ENCODE measurements at regions not wholly inside any gene's neighbourhood (a gene's known extent, or its start where the extent isn't known, plus 50 kb on each side); places are given as distances from the start of the nearest gene placed in this dataset.
A peak's percentile ranks its signal among the peaks of the same experiment; 100 is the strongest.

GRCh38 chr1:14474856-14475255 is 123.6 kb upstream of the KAZN start:
- no peaks in the 10 kb centered on the region for H3K79me1 ChIP-seq (ENCODE audit: low read length)
- H3K9ac ChIP-seq (ENCODE audit: low read length): no peak overlapping the region
- H3K18ac ChIP-seq (ENCODE audit: low read length): no peak overlapping the region
- H2BK5ac ChIP-seq (ENCODE audit: low read length): no peak overlapping the region
- H2AK5ac ChIP-seq (ENCODE audit: low read length): no peak overlapping the region
- no peak overlapping the region for H4K8ac ChIP-seq (ENCODE audit: low read depth, low read length)
- H3K79me2 ChIP-seq (ENCODE audit: control insufficient read depth, insufficient read depth, low read length): no peaks in the 10 kb centered on the region
- H3K4me2 ChIP-seq (ENCODE audit: low read length): no peak overlapping the region
- H3K27me3 ChIP-seq (ENCODE audit: insufficient read depth, low read length, poor library complexity): no peaks in the 10 kb centered on the region
- DNase-seq: no peak
- H3K4me1 ChIP-seq (ENCODE audit: control insufficient read depth, low read depth, low read length): no peaks in the 10 kb centered on the region
- no peak overlapping the region for H2BK120ac ChIP-seq (ENCODE audit: low read depth, low read length)
- H3K27ac ChIP-seq (ENCODE audit: low read depth, low read length): no peak overlapping the region
- H3K56ac ChIP-seq (ENCODE audit: low read length): no peak overlapping the region
- WGBS (ENCODE audit: extremely low coverage, insufficient coverage, low lambda C conversion rate): 100% methylated on average over 1 of the region's 1 CpG
- H2BK15ac ChIP-seq (replicated peaks; ENCODE audit: low read depth): no peak overlapping the region
- no peak overlapping the region for H3K4me3 ChIP-seq (ENCODE audit: low read length)
- H3K23ac ChIP-seq (ENCODE audit: low read length): no peak overlapping the region
- H3K36me3 ChIP-seq (ENCODE audit: control insufficient read depth, insufficient read depth, low read length): no peaks in the 10 kb centered on the region
- H3K4ac ChIP-seq (ENCODE audit: low read depth, low read length): no peak overlapping the region
- no peak overlapping the region for H4K5ac ChIP-seq (ENCODE audit: low read length)

- Histone ChIP-seq H3K36me3 (ENCODE audit: control insufficient read depth, insufficient read depth, low read length) (no peaks in the 10 kb centered on the region), H3K79me2 (ENCODE audit: control insufficient read depth, insufficient read depth, low read length) (no peaks in the 10 kb centered on the region), H3K56ac (ENCODE audit: low read length) (no peak overlapping the region), H3K4me1 (ENCODE audit: control insufficient read depth, low read depth, low read length) (no peaks in the 10 kb centered on the region), H2BK5ac (ENCODE audit: low read length) (no peak overlapping the region), H2AK5ac (ENCODE audit: low read length) (no peak overlapping the region), H3K4me2 (ENCODE audit: low read length) (no peak overlapping the region), H3K27ac (ENCODE audit: low read depth, low read length) (no peak overlapping the region), H3K4ac (ENCODE audit: low read depth, low read length) (no peak overlapping the region), H2BK15ac (replicated peaks; ENCODE audit: low read depth) (no peak overlapping the region), H3K4me3 (ENCODE audit: low read length) (no peak overlapping the region), H4K8ac (ENCODE audit: low read depth, low read length) (no peak overlapping the region), H4K5ac (ENCODE audit: low read length) (no peak overlapping the region), H3K27me3 (ENCODE audit: insufficient read depth, low read length, poor library complexity) (no peaks in the 10 kb centered on the region), H3K23ac (ENCODE audit: low read length) (no peak overlapping the region), H3K9ac (ENCODE audit: low read length) (no peak overlapping the region), H2BK120ac (ENCODE audit: low read depth, low read length) (no peak overlapping the region), H3K79me1 (ENCODE audit: low read length) (no peaks in the 10 kb centered on the region), H3K18ac (ENCODE audit: low read length) (no peak overlapping the region)
- DNase-seq: peak; percentile 6
- WGBS (ENCODE audit: extremely low coverage, insufficient coverage, low lambda C conversion rate): no CpG with 5 or more reads among the region's 8 CpGs
Observed at GRCh38 chr1:14476170-14476955, 122.1 kb upstream of the KAZN start.

GRCh38 chr1:14478120-14478519 is 120.4 kb upstream of the KAZN start:
- no peaks in the 10 kb centered on the region for H3K79me1 ChIP-seq (ENCODE audit: low read length)
- no peak overlapping the region for H3K27ac ChIP-seq (ENCODE audit: low read depth, low read length)
- no peak overlapping the region for H3K4me3 ChIP-seq (ENCODE audit: low read length)
- no peaks in the 10 kb centered on the region for H3K4me1 ChIP-seq (ENCODE audit: control insufficient read depth, low read depth, low read length)
- no peak overlapping the region for H3K9ac ChIP-seq (ENCODE audit: low read length)
- H2BK5ac ChIP-seq (ENCODE audit: low read length): no peak overlapping the region
- no peak overlapping the region for H2AK5ac ChIP-seq (ENCODE audit: low read length)
- no peaks in the 10 kb centered on the region for H3K36me3 ChIP-seq (ENCODE audit: control insufficient read depth, insufficient read depth, low read length)
- no peak overlapping the region for H2BK15ac ChIP-seq (replicated peaks; ENCODE audit: low read depth)
- no peaks in the 10 kb centered on the region for H3K27me3 ChIP-seq (ENCODE audit: insufficient read depth, low read length, poor library complexity)
- H3K23ac ChIP-seq (ENCODE audit: low read length): no peak overlapping the region
- H3K4me2 ChIP-seq (ENCODE audit: low read length): no peak overlapping the region
- no peak overlapping the region for H4K8ac ChIP-seq (ENCODE audit: low read depth, low read length)
- H3K18ac ChIP-seq (ENCODE audit: low read length): no peak overlapping the region
- H3K79me2 ChIP-seq (ENCODE audit: control insufficient read depth, insufficient read depth, low read length): no peaks in the 10 kb centered on the region
- no peak overlapping the region for H4K5ac ChIP-seq (ENCODE audit: low read length)
- H2BK120ac ChIP-seq (ENCODE audit: low read depth, low read length): no peak overlapping the region
- no peak for DNase-seq
- H3K4ac ChIP-seq (ENCODE audit: low read depth, low read length): no peak overlapping the region
- WGBS (ENCODE audit: extremely low coverage, insufficient coverage, low lambda C conversion rate): 100% methylated on average over 1 of the region's 2 CpGs
- H3K56ac ChIP-seq (ENCODE audit: low read length): no peak overlapping the region

GRCh38 chr1:14479865-14480264 is 118.6 kb upstream of the KAZN start:
- no peak overlapping the region for H2BK5ac ChIP-seq (ENCODE audit: low read length)
- no peak overlapping the region for H3K4me3 ChIP-seq (ENCODE audit: low read length)
- H3K4me2 ChIP-seq (ENCODE audit: low read length): no peak overlapping the region
- no peak overlapping the region for H2AK5ac ChIP-seq (ENCODE audit: low read length)
- no peaks in the 10 kb centered on the region for H3K27me3 ChIP-seq (ENCODE audit: insufficient read depth, low read length, poor library complexity)
- no peaks in the 10 kb centered on the region for H3K36me3 ChIP-seq (ENCODE audit: control insufficient read depth, insufficient read depth, low read length)
- H3K79me2 ChIP-seq (ENCODE audit: control insufficient read depth, insufficient read depth, low read length): no peaks in the 10 kb centered on the region
- peak; percentile 45 for DNase-seq
- no CpG with 5 or more reads among the region's 4 CpGs for WGBS (ENCODE audit: extremely low coverage, insufficient coverage, low lambda C conversion rate)
- no peaks in the 10 kb centered on the region for H3K79me1 ChIP-seq (ENCODE audit: low read length)
- no peak overlapping the region for H3K23ac ChIP-seq (ENCODE audit: low read length)
- H4K8ac ChIP-seq (ENCODE audit: low read depth, low read length): no peak overlapping the region
- no peak overlapping the region for H3K27ac ChIP-seq (ENCODE audit: low read depth, low read length)
- H4K5ac ChIP-seq (ENCODE audit: low read length): no peak overlapping the region
- H2BK120ac ChIP-seq (ENCODE audit: low read depth, low read length): no peak overlapping the region
- H3K4me1 ChIP-seq (ENCODE audit: control insufficient read depth, low read depth, low read length): no peaks in the 10 kb centered on the region
- H3K18ac ChIP-seq (ENCODE audit: low read length): no peak overlapping the region
- no peak overlapping the region for H3K56ac ChIP-seq (ENCODE audit: low read length)
- no peak overlapping the region for H2BK15ac ChIP-seq (replicated peaks; ENCODE audit: low read depth)
- H3K4ac ChIP-seq (ENCODE audit: low read depth, low read length): no peak overlapping the region
- no peak overlapping the region for H3K9ac ChIP-seq (ENCODE audit: low read length)

GRCh38 chr1:14482784-14483450 is 115.6 kb upstream of the KAZN start:
- H2BK15ac ChIP-seq (replicated peaks; ENCODE audit: low read depth): no peak overlapping the region

More at GRCh38 chr1:14482784-14483450, 115.6 kb upstream of the KAZN start:
- H3K23ac ChIP-seq (ENCODE audit: low read length): no peak overlapping the region
- H3K9ac ChIP-seq (ENCODE audit: low read length): no peak overlapping the region
- H2BK5ac ChIP-seq (ENCODE audit: low read length): no peak overlapping the region
- DNase-seq: no peak
- no peak overlapping the region for H3K27ac ChIP-seq (ENCODE audit: low read depth, low read length)
- no peaks in the 10 kb centered on the region for H3K79me1 ChIP-seq (ENCODE audit: low read length)
- no peaks in the 10 kb centered on the region for H3K79me2 ChIP-seq (ENCODE audit: control insufficient read depth, insufficient read depth, low read length)
- no CpG with 5 or more reads among the region's 7 CpGs for WGBS (ENCODE audit: extremely low coverage, insufficient coverage, low lambda C conversion rate)
- no peak overlapping the region for H3K18ac ChIP-seq (ENCODE audit: low read length)
- no peak overlapping the region for H3K4me2 ChIP-seq (ENCODE audit: low read length)
- H3K27me3 ChIP-seq (ENCODE audit: insufficient read depth, low read length, poor library complexity): no peaks in the 10 kb centered on the region
- no peak overlapping the region for H3K4me3 ChIP-seq (ENCODE audit: low read length)
- H4K8ac ChIP-seq (ENCODE audit: low read depth, low read length): no peak overlapping the region
- H2AK5ac ChIP-seq (ENCODE audit: low read length): no peak overlapping the region
- no peaks in the 10 kb centered on the region for H3K36me3 ChIP-seq (ENCODE audit: control insufficient read depth, insufficient read depth, low read length)
- no peak overlapping the region for H3K56ac ChIP-seq (ENCODE audit: low read length)
- no peak overlapping the region for H3K4ac ChIP-seq (ENCODE audit: low read depth, low read length)
- no peak overlapping the region for H2BK120ac ChIP-seq (ENCODE audit: low read depth, low read length)
- H3K4me1 ChIP-seq (ENCODE audit: control insufficient read depth, low read depth, low read length): no peaks in the 10 kb centered on the region
- H4K5ac ChIP-seq (ENCODE audit: low read length): no peak overlapping the region
